ENCODE measurements at regions not wholly inside any gene's neighbourhood (a gene's known extent, or its start where the extent isn't known, plus 50 kb on each side); places are given as distances from the start of the nearest gene placed in this dataset.

DNA sequence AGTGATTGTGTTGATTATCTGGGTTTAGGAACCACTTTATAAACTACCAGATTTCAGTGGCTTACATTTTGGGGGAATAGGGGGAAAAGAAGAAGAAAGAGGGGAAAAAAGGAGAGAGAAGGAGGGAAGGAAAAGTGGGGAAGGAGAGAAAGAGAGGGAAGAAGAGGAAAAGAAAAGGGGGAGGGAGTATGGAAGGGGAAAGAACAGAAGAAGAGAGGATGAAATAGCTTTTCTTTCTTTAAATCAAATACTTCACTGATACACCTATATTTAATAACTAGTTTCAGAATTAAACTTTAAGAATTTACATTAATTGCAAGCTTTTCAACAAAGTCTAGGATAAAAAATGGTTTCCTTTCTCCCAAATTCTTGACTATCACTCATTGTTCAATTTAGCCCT lies 289.6 kb downstream of the SDHAF3 start:
- TF ChIP-seq, protein P1, sequence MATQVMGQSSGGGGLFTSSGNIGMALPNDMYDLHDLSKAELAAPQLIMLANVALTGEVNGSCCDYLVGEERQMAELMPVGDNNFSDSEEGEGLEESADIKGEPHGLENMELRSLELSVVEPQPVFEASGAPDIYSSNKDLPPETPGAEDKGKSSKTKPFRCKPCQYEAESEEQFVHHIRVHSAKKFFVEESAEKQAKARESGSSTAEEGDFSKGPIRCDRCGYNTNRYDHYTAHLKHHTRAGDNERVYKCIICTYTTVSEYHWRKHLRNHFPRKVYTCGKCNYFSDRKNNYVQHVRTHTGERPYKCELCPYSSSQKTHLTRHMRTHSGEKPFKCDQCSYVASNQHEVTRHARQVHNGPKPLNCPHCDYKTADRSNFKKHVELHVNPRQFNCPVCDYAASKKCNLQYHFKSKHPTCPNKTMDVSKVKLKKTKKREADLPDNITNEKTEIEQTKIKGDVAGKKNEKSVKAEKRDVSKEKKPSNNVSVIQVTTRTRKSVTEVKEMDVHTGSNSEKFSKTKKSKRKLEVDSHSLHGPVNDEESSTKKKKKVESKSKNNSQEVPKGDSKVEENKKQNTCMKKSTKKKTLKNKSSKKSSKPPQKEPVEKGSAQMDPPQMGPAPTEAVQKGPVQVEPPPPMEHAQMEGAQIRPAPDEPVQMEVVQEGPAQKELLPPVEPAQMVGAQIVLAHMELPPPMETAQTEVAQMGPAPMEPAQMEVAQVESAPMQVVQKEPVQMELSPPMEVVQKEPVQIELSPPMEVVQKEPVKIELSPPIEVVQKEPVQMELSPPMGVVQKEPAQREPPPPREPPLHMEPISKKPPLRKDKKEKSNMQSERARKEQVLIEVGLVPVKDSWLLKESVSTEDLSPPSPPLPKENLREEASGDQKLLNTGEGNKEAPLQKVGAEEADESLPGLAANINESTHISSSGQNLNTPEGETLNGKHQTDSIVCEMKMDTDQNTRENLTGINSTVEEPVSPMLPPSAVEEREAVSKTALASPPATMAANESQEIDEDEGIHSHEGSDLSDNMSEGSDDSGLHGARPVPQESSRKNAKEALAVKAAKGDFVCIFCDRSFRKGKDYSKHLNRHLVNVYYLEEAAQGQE (IDR thresholded peaks at IDR 0.05; ENCODE audit: unreplicated experiment), result no peak
- TF ChIP-seq, protein P2, sequence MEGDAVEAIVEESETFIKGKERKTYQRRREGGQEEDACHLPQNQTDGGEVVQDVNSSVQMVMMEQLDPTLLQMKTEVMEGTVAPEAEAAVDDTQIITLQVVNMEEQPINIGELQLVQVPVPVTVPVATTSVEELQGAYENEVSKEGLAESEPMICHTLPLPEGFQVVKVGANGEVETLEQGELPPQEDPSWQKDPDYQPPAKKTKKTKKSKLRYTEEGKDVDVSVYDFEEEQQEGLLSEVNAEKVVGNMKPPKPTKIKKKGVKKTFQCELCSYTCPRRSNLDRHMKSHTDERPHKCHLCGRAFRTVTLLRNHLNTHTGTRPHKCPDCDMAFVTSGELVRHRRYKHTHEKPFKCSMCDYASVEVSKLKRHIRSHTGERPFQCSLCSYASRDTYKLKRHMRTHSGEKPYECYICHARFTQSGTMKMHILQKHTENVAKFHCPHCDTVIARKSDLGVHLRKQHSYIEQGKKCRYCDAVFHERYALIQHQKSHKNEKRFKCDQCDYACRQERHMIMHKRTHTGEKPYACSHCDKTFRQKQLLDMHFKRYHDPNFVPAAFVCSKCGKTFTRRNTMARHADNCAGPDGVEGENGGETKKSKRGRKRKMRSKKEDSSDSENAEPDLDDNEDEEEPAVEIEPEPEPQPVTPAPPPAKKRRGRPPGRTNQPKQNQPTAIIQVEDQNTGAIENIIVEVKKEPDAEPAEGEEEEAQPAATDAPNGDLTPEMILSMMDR (conservative IDR thresholded peaks at IDR 0.05; ENCODE audit: low read depth in 2 of 2), result no peak
- TF ChIP-seq POLR2AphosphoS5 (IDR thresholded peaks at IDR 0.05; ENCODE audit: low read depth) (no peak), CREB1 (CRISPR knock-in tag; IDR thresholded peaks at IDR 0.05; ENCODE audit: low read depth) (no peak), EZH2 (IDR thresholded peaks at IDR 0.05; ENCODE audit: low read depth, unreplicated experiment) (no peak), EZH2phosphoT487 (IDR thresholded peaks at IDR 0.05; ENCODE audit: unreplicated experiment) (no peak)
- TF ChIP-seq, protein P3, sequence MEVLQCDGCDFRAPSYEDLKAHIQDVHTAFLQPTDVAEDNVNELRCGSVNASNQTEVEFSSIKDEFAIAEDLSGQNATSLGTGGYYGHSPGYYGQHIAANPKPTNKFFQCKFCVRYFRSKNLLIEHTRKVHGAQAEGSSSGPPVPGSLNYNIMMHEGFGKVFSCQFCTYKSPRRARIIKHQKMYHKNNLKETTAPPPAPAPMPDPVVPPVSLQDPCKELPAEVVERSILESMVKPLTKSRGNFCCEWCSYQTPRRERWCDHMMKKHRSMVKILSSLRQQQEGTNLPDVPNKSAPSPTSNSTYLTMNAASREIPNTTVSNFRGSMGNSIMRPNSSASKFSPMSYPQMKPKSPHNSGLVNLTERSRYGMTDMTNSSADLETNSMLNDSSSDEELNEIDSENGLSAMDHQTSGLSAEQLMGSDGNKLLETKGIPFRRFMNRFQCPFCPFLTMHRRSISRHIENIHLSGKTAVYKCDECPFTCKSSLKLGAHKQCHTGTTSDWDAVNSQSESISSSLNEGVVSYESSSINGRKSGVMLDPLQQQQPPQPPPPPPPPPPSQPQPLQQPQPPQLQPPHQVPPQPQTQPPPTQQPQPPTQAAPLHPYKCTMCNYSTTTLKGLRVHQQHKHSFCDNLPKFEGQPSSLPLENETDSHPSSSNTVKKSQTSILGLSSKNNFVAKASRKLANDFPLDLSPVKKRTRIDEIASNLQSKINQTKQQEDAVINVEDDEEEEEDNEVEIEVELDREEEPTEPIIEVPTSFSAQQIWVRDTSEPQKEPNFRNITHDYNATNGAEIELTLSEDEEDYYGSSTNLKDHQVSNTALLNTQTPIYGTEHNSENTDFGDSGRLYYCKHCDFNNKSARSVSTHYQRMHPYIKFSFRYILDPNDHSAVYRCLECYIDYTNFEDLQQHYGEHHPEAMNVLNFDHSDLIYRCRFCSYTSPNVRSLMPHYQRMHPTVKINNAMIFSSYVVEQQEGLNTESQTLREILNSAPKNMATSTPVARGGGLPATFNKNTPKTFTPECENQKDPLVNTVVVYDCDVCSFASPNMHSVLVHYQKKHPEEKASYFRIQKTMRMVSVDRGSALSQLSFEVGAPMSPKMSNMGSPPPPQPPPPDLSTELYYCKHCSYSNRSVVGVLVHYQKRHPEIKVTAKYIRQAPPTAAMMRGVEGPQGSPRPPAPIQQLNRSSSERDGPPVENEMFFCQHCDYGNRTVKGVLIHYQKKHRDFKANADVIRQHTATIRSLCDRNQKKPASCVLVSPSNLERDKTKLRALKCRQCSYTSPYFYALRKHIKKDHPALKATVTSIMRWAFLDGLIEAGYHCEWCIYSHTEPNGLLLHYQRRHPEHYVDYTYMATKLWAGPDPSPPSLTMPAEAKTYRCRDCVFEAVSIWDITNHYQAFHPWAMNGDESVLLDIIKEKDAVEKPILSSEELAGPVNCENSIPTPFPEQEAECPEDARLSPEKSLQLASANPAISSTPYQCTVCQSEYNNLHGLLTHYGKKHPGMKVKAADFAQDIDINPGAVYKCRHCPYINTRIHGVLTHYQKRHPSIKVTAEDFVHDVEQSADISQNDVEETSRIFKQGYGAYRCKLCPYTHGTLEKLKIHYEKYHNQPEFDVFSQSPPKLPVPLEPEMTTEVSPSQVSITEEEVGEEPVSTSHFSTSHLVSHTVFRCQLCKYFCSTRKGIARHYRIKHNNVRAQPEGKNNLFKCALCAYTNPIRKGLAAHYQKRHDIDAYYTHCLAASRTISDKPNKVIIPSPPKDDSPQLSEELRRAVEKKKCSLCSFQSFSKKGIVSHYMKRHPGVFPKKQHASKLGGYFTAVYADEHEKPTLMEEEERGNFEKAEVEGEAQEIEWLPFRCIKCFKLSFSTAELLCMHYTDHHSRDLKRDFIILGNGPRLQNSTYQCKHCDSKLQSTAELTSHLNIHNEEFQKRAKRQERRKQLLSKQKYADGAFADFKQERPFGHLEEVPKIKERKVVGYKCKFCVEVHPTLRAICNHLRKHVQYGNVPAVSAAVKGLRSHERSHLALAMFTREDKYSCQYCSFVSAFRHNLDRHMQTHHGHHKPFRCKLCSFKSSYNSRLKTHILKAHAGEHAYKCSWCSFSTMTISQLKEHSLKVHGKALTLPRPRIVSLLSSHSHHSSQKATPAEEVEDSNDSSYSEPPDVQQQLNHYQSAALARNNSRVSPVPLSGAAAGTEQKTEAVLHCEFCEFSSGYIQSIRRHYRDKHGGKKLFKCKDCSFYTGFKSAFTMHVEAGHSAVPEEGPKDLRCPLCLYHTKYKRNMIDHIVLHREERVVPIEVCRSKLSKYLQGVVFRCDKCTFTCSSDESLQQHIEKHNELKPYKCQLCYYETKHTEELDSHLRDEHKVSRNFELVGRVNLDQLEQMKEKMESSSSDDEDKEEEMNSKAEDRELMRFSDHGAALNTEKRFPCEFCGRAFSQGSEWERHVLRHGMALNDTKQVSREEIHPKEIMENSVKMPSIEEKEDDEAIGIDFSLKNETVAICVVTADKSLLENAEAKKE (CRISPR knock-in tag; IDR thresholded peaks at IDR 0.05), result no peak

Data from GM23338 (cell line).